HG03039 (cell line): ENCODE measurements at regions not wholly inside any gene's neighbourhood (a gene's known extent, or its start where the extent isn't known, plus 50 kb on each side); places are given as distances from the start of the nearest gene placed in this dataset.
"Not testable (repeated sequence)": the region's sequence is repeated elsewhere in the genome, so short reads cannot be mapped to it uniquely, and the experiment has no call there.

Experiments used
- ATAC-seq: cut with Tn5 transposase; IDR thresholded peaks from one replicate; pipeline ENCODE4 v1.9.1; 2021; ENCODE audit warnings: mild to moderate bottlenecking, moderate library complexity; ENCODE audit not compliant: unreplicated experiment

DNA sequence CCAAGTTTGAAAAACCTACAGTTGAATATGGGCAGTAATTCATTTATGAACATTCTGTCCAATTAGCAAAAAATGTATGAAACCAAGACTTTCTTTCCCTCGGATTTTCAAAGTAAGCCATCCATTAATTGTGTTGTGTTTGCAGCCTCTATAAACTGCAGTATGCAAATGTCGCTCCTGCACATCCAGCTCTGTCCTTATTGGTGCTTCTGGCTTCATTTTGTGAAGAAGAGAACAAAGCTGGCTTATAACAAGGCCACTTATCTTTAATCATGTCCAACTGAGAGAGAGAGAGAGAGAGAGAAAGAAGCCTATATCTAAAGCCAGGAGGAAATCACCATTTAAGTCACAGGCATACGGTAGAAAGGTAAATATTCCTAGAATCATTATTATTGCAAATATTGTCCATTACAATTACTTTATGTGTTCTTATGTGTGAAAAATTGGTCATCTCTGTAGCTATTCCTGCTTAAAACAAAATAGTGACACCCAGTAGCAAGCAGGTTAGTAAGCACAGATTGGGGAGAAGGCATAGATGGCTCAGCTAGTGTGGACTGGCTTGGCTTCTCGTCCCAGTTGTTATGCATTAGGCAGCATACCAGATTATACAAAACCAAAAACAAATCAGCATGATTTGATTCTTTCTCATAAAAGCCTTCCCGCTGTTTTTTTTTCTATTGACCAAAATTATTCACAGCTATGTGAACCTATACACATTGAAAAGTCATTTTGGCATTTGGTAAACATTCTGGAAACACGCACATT, 726.4 kb upstream of the SOX11 start:
- ATAC-seq: no peak

DNA sequence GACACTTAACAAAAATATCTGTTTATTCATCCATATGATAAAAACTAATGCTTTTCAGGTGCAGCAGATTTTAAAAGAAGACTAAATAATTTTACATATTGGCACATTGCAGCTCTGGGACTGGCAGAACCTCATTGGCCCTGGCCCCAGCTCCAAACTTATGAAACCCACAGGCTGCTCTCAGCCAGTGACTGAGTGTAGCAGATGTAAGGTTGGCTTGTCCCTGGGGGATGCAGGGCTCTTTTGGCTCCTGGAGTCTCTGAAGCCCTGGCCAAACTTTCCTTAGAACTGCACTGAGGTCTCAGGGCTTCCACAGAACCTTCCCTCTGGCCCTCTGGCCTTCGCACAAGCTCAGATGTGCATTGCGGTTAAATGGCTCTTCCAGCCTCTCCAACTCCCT, 725.0 kb upstream of the SOX11 start:
- ATAC-seq: no peak

DNA sequence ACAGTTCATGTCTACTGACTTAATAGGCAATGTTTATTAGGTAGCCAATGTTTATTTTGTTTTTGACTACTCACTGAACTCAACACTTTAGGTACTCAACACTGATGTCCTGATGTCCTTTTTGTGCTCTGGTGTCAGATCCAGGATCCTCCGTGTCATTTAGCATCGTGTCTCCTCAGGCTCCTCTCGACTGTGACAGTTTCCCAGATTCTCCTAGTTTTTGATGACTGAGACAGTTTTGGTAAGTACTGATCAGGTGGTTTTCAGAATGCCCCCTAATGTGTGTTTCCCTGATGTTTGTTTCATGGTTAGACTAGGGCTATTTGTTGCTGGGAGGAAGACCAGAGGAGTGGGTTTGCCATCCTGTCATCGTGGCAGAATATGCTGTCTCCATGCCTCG, 719.7 kb upstream of the SOX11 start:
- ATAC-seq: no peak

DNA sequence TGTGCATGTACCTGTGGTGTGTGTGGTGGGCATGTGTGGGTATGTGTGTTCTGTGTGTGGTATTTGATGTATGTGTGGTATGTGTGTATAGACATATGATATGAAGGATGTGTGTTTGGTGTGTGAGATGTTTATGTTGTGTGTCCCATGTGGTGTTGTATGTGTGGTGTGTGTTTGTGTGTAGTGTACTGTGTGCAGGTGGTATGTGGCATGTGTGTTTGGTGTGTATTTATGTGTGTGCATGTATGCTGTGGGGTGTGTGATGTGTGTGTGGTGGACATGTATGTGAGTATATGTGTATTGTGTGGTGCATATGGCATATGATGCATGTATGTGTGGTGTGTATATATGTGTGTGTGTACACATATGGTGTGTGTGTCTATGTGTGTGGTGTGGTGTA, 718.8 kb upstream of the SOX11 start:
- ATAC-seq: no peak

DNA sequence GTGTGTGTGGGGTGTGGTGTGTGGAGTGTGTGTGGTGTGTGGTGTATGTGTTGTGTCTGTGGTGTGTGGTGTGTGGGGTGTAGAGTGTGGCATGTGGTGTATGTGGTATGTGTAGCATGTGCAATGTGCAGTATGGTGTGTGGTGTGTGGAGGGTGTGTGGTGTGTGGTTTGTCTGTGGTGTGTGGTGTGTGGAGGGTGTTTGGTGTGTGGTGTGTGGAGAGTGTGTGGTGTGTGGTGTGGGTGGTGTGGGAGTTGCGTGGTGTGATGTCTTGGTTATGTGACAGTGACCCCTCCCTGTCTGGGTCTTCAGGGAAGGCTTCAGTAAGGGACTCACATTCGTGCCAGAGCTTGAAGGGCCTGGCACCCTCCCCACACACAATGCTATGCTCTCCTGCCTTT, 718.2 kb upstream of the SOX11 start:
- no peak for ATAC-seq

DNA sequence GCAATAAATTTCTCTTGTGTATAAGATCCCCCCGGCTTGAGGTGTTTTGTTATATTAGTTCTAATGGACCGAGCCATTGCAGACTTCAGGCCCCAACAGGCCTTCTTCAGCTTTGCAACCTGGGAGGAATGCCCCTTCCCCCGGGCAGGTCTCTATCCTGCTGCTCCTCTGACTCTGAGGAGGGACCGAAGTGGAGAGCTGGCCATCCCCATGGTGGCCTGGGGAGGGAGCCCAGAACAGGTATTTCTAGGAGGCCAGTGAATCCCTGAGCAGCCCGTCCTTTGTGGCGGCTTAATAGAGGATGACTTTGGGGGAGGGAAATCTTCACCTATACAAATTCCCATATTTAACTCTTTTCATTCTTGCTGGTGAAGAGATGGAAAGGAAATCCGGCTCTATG, 715.8 kb upstream of the SOX11 start:
- no peak for ATAC-seq

DNA sequence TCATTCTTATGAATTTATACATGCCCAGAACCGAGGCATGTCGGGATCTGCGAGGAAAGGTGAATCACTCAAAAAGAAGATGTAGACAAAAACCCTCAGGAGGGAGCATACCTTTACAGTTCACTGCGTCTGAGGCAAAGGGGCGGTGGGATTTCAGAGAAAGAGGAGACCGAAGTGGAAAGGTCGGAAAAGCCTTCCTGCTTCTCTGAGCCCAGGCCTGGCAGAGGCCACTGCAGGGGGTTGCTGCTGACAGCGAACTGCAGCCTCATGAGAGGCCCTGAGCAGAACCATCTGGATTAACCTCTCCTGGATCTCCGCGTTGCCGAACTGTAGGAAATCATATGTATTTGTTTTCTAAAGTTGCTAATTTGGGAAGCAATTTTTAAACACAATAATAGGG, 713.1 kb upstream of the SOX11 start:
- ATAC-seq: no peak

DNA sequence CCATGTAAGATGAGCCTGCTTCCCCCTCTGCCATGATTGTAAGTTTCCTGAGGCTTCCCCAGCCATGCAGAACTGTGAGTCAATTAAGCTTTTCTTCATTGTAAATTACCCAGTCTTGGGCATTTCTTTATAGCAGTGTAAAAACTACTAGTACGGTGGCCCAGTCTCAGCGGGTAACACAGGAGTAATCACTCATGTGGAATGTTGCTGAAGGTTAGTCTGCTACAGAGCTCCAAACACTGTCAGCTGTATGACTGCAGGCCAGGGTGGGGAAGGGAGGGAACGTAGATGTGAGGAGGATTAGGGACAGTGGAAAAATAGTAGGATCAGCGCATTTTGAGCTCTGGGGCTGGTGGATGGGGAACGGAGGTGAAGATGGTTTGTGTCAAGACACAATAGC, 711.2 kb upstream of the SOX11 start:
- no peak for ATAC-seq

DNA sequence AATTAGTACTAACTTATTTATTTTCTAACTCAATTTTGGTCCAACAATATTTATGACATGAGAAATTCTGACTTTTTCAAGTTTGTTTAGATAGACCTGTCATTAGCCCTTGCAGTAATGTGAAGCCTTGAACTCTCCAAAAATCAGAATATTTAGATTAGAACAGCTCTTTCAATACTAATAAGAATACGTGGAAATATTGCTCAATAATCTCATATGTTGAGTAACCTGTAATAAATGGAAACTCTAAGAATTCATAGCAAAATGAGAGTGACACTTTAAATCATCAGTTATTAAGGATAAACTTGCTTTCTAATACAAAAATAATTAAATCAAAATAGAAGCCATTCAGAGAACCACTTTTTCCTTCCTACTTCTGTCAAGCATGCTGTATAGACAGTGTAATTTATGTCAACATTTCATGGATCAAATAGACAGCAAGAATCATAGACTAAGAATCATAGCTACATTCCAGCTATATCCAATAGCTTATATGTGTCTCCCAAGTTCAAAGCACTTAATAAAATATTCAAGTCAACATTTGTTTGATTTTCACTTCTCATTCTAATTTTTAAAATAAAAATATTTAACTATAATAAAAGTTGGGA, 710.3 kb upstream of the SOX11 start:
- no peak for ATAC-seq

DNA sequence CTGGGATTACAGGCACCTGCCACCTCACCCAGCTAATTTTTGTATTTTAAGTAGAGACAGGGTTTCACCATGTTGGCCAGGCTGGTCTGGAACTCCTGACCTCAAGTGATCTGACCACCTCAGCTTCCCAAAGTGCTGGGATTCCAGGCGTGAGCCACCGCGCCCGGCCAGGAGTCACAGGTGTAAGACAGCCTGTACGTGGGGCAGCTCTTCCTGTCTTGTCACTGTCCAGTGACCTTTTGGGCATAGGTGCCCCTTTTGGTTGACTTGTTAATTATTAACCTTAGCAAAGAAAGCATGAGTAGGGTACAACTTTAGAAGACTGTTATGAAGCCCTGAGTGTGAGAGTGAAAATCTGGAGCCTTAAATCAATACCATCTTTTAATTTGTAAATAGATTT, 703.7 kb upstream of the SOX11 start:
- ATAC-seq: not testable (repeated sequence)

DNA sequence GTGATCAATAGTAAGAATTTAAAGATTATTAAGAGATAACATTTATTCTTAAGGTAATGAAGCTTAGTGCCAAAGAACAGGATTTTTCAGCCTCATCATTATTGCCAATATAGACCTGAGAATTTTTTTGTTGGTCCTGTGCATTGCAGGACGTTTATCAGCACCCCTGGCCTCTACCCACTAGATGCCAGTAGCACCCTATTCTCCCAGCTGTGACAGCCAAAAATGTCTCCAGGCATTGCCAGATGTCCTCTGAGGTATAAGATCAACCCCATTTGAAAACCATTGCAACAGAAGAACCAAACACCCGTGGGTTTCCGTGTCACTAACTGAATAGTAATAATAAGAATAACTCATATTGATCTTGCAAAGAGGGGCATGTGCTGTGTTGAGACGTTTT, 700.0 kb upstream of the SOX11 start:
- ATAC-seq: no peak

DNA sequence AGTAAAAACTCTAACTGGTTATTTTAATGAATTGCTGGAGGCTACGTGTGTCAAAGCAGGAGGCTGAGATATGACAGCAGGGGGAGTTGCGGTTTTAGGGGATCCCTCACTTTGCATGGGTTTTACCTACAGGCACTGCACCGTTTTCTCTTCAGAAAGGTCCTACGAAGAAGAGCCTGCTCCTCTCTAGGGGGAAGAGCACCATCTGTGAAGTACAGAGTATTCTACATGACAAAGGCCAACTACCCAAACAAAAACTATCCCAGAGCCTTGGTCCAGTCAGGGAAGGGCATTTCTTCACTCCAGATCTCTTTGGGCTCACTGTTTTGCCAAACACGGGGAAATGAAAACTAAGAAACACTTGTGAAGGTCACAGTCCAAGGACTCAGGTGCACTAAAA, 696.7 kb upstream of the SOX11 start:
- no peak for ATAC-seq

DNA sequence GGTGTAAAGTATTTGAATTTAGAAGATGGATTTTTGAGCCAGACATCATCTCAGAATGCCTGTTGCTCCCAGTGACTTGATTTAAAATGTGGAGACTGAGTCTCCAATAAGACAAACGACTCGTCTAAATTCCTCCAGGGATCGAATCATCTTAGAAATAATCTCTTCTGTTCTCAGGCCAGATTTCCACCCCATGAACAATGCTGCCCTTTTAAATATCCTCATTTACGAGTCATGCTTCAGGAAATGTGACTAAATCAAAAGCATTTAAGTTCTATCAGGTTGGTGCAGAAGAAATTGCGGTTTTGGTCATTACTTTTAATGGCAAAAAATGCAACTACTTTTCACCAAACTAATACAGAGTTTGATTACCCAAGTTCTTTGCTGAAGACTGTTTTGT, 684.6 kb upstream of the SOX11 start:
- ATAC-seq: no peak

DNA sequence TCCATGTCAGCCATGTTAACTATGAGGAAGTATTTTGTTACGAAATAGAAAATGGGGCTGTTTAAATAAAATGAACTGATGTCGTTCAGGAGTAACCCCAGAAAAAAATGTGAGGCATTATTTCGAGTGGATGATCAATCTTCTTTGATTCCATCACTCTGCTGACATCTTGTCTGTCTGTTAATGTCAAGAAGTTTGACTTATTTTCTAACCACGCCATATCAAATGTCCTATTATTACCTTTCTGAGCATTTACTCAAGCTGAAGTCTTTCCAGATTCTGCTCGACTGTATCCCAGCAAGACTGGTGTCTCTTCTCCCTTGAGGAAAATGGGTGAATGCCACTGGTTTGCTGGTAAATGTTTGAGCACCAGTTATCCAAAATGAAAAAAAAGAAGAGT, 672.9 kb upstream of the SOX11 start:
- ATAC-seq: no peak

DNA sequence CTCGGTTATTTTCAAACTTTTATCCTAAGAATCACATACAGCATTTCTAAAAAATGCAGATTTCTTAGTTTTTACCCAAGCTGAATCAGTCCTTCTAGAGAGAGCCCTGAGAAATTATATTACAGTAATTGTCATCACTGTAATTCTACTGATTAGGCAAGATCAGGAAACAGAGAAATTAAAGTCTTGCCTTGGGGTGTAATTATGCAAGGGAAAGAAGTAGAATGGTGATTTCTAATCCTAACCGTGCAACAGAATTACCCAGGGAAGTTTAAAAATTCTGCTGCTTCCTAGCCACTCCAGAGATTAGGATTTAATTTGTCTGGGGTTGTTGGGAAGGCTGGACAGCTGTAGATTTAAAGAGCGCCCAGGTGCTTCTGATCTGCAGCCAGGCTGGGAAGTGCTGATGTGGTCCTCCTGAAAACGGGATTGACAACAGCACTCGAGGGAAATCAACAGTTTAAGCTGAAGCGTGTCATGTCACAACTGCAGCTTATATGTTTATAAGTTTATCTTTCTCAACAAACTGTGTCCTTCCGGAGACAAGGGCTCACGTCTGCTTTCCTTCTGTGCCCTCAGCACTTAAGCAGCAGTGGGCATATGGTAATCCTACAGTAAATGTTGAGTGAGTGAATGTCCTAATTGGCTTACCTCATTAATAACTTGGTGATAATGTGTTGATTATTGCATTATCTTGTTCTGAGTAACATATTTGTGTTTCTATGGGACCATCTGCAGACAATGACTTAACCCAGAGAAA, 671.9 kb upstream of the SOX11 start:
- ATAC-seq: no peak

DNA sequence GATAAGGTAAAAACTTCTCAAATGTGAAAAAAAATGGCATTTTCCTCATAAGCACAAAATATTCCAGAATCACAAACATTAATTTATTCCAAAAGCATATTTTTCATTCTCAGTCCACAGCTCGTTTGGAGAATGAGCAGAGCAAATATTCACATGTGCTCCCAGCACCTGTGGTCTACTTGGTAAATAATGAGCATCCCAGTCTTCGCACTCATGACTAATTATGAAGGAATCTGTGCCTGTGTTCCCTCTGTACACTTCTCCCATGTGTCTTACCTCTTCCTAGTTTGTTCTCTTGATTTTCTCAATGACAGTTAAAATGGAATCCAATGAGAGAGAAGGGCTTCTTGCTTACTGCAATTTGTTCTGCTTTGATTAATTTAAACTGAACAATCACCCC, 671.0 kb upstream of the SOX11 start:
- no peak for ATAC-seq

DNA sequence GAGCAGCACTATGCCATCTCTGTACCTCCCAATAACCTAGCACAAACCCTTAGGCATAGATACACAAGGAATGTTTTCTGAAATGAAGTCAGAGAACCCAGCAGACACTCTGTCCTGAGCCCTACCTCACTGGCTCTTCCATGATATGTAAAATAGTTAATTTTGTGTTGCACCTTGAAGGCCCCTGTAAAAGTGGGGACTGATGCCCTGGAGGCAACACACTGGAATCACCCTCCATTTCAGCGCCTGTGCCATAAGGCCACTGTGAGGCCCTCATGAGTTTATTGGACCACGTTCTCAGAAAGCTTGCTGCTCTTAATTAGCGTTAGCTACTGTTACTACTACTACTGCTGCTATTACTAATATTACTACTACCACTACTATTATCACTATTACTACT, 670.1 kb upstream of the SOX11 start:
- ATAC-seq: no peak

DNA sequence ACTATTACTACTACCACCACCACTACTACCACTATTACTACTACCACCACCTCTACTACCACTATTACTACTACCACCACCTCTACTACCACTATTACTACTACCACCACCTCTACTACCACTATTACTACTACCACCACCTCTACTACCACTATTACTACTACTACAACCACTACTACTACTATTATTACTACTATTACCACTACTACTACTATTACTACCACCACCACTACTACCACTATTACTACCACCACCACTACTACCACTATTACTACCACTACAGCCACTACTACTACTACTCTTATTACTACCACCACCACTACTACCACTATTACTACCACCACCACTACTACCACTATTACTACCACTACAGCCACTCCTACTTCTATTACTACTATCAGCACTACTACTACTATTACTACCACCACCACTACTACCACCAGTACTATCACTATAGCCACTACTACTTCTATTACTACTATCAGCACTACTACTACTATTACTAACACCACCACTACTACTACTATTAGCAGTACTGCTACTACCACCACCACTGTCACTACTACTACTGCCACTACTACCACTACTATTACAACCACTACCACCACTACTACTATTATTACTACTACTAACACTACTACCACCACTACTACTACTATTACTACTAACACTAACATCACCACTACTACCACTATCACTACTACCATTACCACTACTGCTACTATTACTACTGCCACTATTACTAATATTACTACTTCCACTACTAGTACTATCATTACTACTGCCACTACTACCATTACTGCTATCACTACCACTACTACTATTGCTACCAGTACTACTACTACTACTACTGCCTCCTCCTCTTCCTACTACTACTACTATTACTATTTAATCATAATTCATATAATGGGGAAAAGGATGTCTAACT, 669.2 kb upstream of the SOX11 start:
- not testable (repeated sequence) for ATAC-seq

DNA sequence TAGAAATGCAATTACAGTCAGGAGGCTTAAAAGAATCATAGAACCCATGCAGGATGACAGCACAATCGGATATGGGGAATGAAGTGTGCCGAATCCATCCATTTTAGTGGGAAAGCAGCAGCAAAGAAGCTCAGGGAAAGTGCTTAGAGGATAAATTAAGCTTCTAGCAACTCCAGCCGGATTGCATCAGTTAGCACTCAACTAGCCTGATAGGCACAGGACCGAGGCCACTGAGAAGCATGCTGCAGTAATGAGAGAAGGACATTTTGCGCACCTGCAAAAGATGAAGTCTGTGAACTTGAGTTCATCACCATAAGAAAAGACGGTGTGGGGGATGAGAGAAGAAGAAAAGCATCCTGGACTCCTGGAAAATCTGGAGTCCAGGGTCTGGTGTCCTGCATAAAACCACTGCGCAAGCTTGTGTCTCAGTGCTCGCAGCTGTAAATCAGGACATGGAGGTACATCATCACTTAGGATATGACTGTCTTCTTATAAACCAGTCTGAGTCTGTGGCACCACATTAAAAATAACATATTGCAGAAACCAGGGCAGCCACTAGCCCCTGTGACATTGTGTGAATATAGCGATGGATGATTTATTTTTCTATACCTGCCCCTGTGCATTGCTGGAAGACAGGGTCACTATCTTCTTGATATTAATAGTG, 665.5 kb upstream of the SOX11 start:
- ATAC-seq: no peak

DNA sequence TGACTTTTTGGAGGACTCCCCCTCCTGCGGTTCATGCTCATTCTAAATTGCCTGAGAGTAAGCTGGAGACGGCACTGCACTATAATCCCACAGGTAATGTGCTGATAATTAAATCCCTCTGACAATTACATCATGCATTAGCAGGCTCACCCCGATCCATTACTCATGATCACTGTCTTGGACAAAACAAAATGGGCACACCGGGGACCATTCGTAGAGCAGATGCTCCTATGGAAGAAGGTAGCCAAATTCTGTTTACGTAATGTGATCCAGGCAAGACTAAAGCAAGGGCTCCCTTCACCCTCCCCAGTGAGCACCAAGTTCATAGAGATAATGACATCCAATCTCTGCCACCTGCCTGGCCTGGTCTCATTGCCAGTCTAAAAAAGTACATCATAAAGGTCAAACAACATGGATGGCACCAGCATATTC, 657.1 kb upstream of the SOX11 start:
- no peak for ATAC-seq

DNA sequence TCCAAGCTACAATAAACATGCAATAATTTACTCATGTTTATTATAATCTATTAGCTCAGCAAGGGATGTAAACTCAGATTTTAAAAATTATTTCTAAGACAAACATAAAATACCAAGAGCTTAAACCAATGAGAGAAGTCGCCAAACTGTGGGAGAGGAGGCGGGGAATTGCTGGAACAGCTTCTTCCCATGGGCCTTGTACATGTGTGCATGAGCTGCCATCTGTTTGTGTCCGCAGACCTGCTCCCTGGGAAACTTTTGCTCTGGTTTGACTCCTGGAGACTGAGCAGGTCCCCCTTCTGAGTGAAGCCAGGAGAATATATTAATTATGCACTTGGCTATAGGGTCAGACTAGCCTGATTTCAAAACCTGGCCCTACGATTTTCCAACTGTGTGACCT, 655.9 kb upstream of the SOX11 start:
- no peak for ATAC-seq
